ENCODE measurements at regions not wholly inside any gene's neighbourhood (a gene's known extent, or its start where the extent isn't known, plus 50 kb on each side); places are given as distances from the start of the nearest gene placed in this dataset.

GRCh38 chr7:25988640-25989039, 163.4 kb upstream of the NFE2L3 start:
- H3K9ac ChIP-seq: no peak overlapping the region
- H3K4me2 ChIP-seq (ENCODE audit: low read length): no peak overlapping the region
- H3K27me3 ChIP-seq (ENCODE audit: control insufficient read depth, insufficient read depth, low read length): no peaks in the 10 kb centered on the region
- no peak overlapping the region for H2AFZ ChIP-seq
- H3K36me3 ChIP-seq (ENCODE audit: control insufficient read depth, insufficient read depth, low read length): no peaks in the 10 kb centered on the region
- TF ChIP-seq CTCF (IDR thresholded peaks at IDR 0.05): no peak
- no peak overlapping the region for H3K27ac ChIP-seq
- H3K9me3 ChIP-seq (ENCODE audit: control insufficient read depth, low read length): no peaks in the 10 kb centered on the region
- no peak overlapping the region for H3K4me3 ChIP-seq (ENCODE audit: low read depth, low read length)
- H3K79me2 ChIP-seq: no peaks in the 10 kb centered on the region
- H3K4me1 ChIP-seq: no peaks in the 10 kb centered on the region

- Histone ChIP-seq H3K4me1 (no peaks in the 10 kb centered on the region), H3K9ac (no peak overlapping the region), H2AFZ (no peak overlapping the region), H3K27ac (no peak overlapping the region), H3K4me2 (ENCODE audit: low read length) (no peak overlapping the region), H3K9me3 (ENCODE audit: control insufficient read depth, low read length) (no peaks in the 10 kb centered on the region), H3K27me3 (ENCODE audit: control insufficient read depth, insufficient read depth, low read length) (no peaks in the 10 kb centered on the region), H3K4me3 (ENCODE audit: low read depth, low read length) (no peak overlapping the region), H3K79me2 (no peaks in the 10 kb centered on the region), H3K36me3 (ENCODE audit: control insufficient read depth, insufficient read depth, low read length) (no peaks in the 10 kb centered on the region)
- TF ChIP-seq CTCF (IDR thresholded peaks at IDR 0.05): no peak
Observed at GRCh38 chr7:25989140-25989705, 162.8 kb upstream of the NFE2L3 start.

- Histone ChIP-seq H3K36me3 (ENCODE audit: control insufficient read depth, insufficient read depth, low read length) (no peaks in the 10 kb centered on the region), H3K4me2 (ENCODE audit: low read length) (no peak overlapping the region), H2AFZ (no peak overlapping the region), H3K27ac (no peak overlapping the region), H3K4me3 (ENCODE audit: low read depth, low read length) (no peak overlapping the region), H3K9ac (no peak overlapping the region), H3K27me3 (ENCODE audit: control insufficient read depth, insufficient read depth, low read length) (no peaks in the 10 kb centered on the region), H3K79me2 (no peaks in the 10 kb centered on the region), H3K9me3 (ENCODE audit: control insufficient read depth, low read length) (no peaks in the 10 kb centered on the region), H3K4me1 (no peaks in the 10 kb centered on the region)
- no peak for TF ChIP-seq CTCF (IDR thresholded peaks at IDR 0.05)
Observed at GRCh38 chr7:25994433-25994994, 157.5 kb upstream of the NFE2L3 start.

GRCh38 chr7:25995216-25995615, 156.8 kb upstream of the NFE2L3 start:
- no peak for TF ChIP-seq CTCF (IDR thresholded peaks at IDR 0.05)

GRCh38 chr7:25996006-25996408, 156.0 kb upstream of the NFE2L3 start:
- no peak overlapping the region for H3K9ac ChIP-seq
- no peak overlapping the region for H3K4me3 ChIP-seq (ENCODE audit: low read depth, low read length)
- no peaks in the 10 kb centered on the region for H3K79me2 ChIP-seq
- H3K27me3 ChIP-seq (ENCODE audit: control insufficient read depth, insufficient read depth, low read length): no peaks in the 10 kb centered on the region
- H2AFZ ChIP-seq: no peak overlapping the region
- no peaks in the 10 kb centered on the region for H3K36me3 ChIP-seq (ENCODE audit: control insufficient read depth, insufficient read depth, low read length)
- H3K27ac ChIP-seq: no peak overlapping the region
- no peak for TF ChIP-seq CTCF (IDR thresholded peaks at IDR 0.05)
- H3K4me1 ChIP-seq: no peaks in the 10 kb centered on the region
- H3K4me2 ChIP-seq (ENCODE audit: low read length): no peak overlapping the region
- H3K9me3 ChIP-seq (ENCODE audit: control insufficient read depth, low read length): no peaks in the 10 kb centered on the region

More at GRCh38 chr7:25995216-25995615, 156.8 kb upstream of the NFE2L3 start:
- H3K27me3 ChIP-seq (ENCODE audit: control insufficient read depth, insufficient read depth, low read length): no peaks in the 10 kb centered on the region
- H3K4me1 ChIP-seq: no peaks in the 10 kb centered on the region
- no peak overlapping the region for H3K27ac ChIP-seq
- no peak overlapping the region for H3K4me3 ChIP-seq (ENCODE audit: low read depth, low read length)
- H3K9me3 ChIP-seq (ENCODE audit: control insufficient read depth, low read length): no peaks in the 10 kb centered on the region
- no peak overlapping the region for H3K4me2 ChIP-seq (ENCODE audit: low read length)
- no peaks in the 10 kb centered on the region for H3K79me2 ChIP-seq
- no peak overlapping the region for H2AFZ ChIP-seq
- no peaks in the 10 kb centered on the region for H3K36me3 ChIP-seq (ENCODE audit: control insufficient read depth, insufficient read depth, low read length)
- H3K9ac ChIP-seq: no peak overlapping the region
